SK-N-SH treated with all-trans-retinoic acid at 6 μM for 48 hours (cell line): ENCODE measurements at regions not wholly inside any gene's neighbourhood (a gene's known extent, or its start where the extent isn't known, plus 50 kb on each side); places are given as distances from the start of the nearest gene placed in this dataset.
"Not testable (repeated sequence)": the region's sequence is repeated elsewhere in the genome, so short reads cannot be mapped to it uniquely, and the experiment has no call there.

Source experiments
- ATAC-seq: fragments of 200-7000 bp; cut with Tn5 transposase; 3 replicates; pipeline ENCODE4 v1.9.1; 2020; ENCODE audit warnings: mild to moderate bottlenecking, moderate library complexity
- ARNTL ChIP-seq: fragments of 450-650 bp; formaldehyde crosslinking; IDR thresholded peaks from 2 replicates; pipeline ENCODE4 v1.5.0; 2020; ENCODE audit warnings: low read depth, mild to moderate bottlenecking, moderate library complexity, borderline replicate concordance
- BACH2 ChIP-seq: fragments of 250-450 bp; sonication (Bioruptor Pico); IDR thresholded peaks from 2 replicates; pipeline ENCODE4 v1.9.0; 2021; ENCODE audit warnings: mild to moderate bottlenecking, borderline replicate concordance
- CREB5 ChIP-seq: fragments of 250-450 bp; sonication (Bioruptor Pico); IDR thresholded peaks from 2 replicates; pipeline ENCODE4 v1.5.1; 2020; ENCODE audit warnings: low read depth, mild to moderate bottlenecking, moderate library complexity
- CSDC2 ChIP-seq: fragments of 250-450 bp; sonication (Bioruptor Pico); IDR thresholded peaks from 2 replicates; pipeline ENCODE4 v1.5.0; 2020; ENCODE audit warnings: mild to moderate bottlenecking, moderate library complexity
- ESRRG ChIP-seq: fragments of 250-450 bp; sonication (Bioruptor Pico); IDR thresholded peaks from 2 replicates; pipeline ENCODE4 v1.6.1; 2021; ENCODE audit warnings: mild to moderate bottlenecking
- GLIS3 ChIP-seq: fragments of 250-450 bp; sonication (Bioruptor Pico); IDR thresholded peaks from 2 replicates; pipeline ENCODE4 v1.5.0; 2020; ENCODE audit warnings: mild to moderate bottlenecking, moderate library complexity
- OSR1 ChIP-seq: fragments of 250-450 bp; sonication (Bioruptor Pico); IDR thresholded peaks from 2 replicates; pipeline ENCODE4 v1.8.0; 2022; ENCODE audit warnings: moderate library complexity, mild to moderate bottlenecking, inconsistent platforms
- PATZ1 ChIP-seq: fragments of 250-450 bp; sonication (Bioruptor Pico); IDR thresholded peaks from 2 replicates; pipeline ENCODE4 v1.8.0; 2020; ENCODE audit warnings: mild to moderate bottlenecking, moderate library complexity, borderline replicate concordance
- PPARA ChIP-seq: fragments of 250-450 bp; sonication (Bioruptor Pico); IDR thresholded peaks from 2 replicates; pipeline ENCODE4 v1.5.0; 2020; ENCODE audit warnings: mild to moderate bottlenecking, borderline replicate concordance
- RARB ChIP-seq: fragments of 250-450 bp; sonication (Bioruptor Pico); IDR thresholded peaks from 2 replicates; pipeline ENCODE4 v1.8.0; 2021; ENCODE audit warnings: mild to moderate bottlenecking, moderate library complexity
- SNAI2 ChIP-seq: fragments of 250-450 bp; sonication (Bioruptor Pico); IDR thresholded peaks from 2 replicates; pipeline ENCODE4 v1.5.0; 2020; ENCODE audit warnings: mild to moderate bottlenecking, moderate library complexity
- TCF4 ChIP-seq: fragments of 250-450 bp; sonication (Bioruptor Pico); IDR thresholded peaks from 2 replicates; pipeline ENCODE4 v1.8.0; 2021; ENCODE audit warnings: mild to moderate bottlenecking, moderate library complexity, borderline replicate concordance
- TOX ChIP-seq: fragments of 250-450 bp; sonication (Bioruptor Pico); IDR thresholded peaks from 2 replicates; pipeline ENCODE4 v1.8.0; 2021; ENCODE audit warnings: mild to moderate bottlenecking, moderate library complexity, borderline replicate concordance
- ZC3H10 ChIP-seq: fragments of 250-450 bp; sonication (Bioruptor Pico); IDR thresholded peaks from 2 replicates; pipeline ENCODE4 v1.5.1; 2021; ENCODE audit warnings: mild to moderate bottlenecking, moderate library complexity
- ZFP3 ChIP-seq: fragments of 250-450 bp; sonication (Bioruptor Pico); IDR thresholded peaks from 2 replicates; pipeline ENCODE4 v1.5.0; 2020; ENCODE audit warnings: mild to moderate bottlenecking, moderate library complexity
- ZFP30 ChIP-seq: fragments of 450-650 bp; formaldehyde crosslinking; IDR thresholded peaks from 2 replicates; pipeline ENCODE4 v1.5.0; 2022; ENCODE audit warnings: mild to moderate bottlenecking, moderate library complexity
- ZNF565 ChIP-seq: fragments of 450-650 bp; formaldehyde crosslinking; conservative IDR thresholded peaks from 2 replicates; pipeline ENCODE4 v1.5.0; 2020; ENCODE audit warnings: low read depth, mild to moderate bottlenecking, moderate library complexity
- ZNF70 ChIP-seq: fragments of 450-650 bp; formaldehyde crosslinking; IDR thresholded peaks from 2 replicates; pipeline ENCODE4 v1.5.0; 2020; ENCODE audit warnings: mild to moderate bottlenecking, moderate library complexity
- ZNF8 ChIP-seq: fragments of 450-650 bp; formaldehyde crosslinking; IDR thresholded peaks from 2 replicates; pipeline ENCODE4 v1.5.0; 2020; ENCODE audit warnings: mild to moderate bottlenecking, moderate library complexity
- TF ChIP-seq, protein P1 (sequence below): fragments of 250-450 bp; sonication (Bioruptor Pico); IDR thresholded peaks from 2 replicates; pipeline ENCODE4 v1.8.0; 2021; ENCODE audit warnings: low read depth, mild to moderate bottlenecking, moderate library complexity, borderline replicate concordance
- TF ChIP-seq, protein P2 (sequence below): fragments of 250-450 bp; sonication (Bioruptor Pico); IDR thresholded peaks from 2 replicates; pipeline ENCODE4 v1.5.1; 2021; ENCODE audit warnings: mild to moderate bottlenecking, moderate library complexity

DNA sequence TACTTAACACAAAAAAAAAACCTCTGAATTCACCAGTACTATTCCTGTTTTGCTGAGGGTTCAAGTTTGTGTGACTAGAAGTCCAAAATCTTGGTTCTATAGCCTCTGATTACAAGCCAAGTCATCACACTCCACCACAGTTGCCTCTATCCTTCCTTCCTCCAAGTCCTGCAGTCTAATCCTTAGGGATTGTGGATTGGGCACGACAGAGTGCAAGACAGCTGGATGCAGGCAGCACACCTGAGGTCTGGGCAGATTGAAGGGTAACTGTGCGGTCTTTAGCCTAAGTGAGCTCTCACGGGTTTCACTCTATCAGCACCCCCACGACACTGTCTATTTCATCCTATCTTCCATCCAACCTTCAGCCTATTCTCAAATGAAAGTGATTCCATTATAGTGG lies 299.4 kb upstream of the ID2 start (continued):
- TF ChIP-seq RARB (CRISPR knock-in tag), result no peak
- no peak for TF ChIP-seq PPARA (CRISPR knock-in tag)
- no peak for TF ChIP-seq ZNF70 (CRISPR knock-in tag)
- no peak for TF ChIP-seq ZFP30 (CRISPR knock-in tag)
- TF ChIP-seq ZC3H10, result no peak
- TF ChIP-seq ZFP3 (CRISPR knock-in tag), result no peak
- no peak for TF ChIP-seq PATZ1 (CRISPR knock-in tag)
- no peak for TF ChIP-seq ARNTL
- no peak for TF ChIP-seq TOX (CRISPR knock-in tag)

GRCh38 chr2:8386748-8387147 lies 295.1 kb upstream of the ID2 start:
- ATAC-seq, result not testable (repeated sequence)

DNA sequence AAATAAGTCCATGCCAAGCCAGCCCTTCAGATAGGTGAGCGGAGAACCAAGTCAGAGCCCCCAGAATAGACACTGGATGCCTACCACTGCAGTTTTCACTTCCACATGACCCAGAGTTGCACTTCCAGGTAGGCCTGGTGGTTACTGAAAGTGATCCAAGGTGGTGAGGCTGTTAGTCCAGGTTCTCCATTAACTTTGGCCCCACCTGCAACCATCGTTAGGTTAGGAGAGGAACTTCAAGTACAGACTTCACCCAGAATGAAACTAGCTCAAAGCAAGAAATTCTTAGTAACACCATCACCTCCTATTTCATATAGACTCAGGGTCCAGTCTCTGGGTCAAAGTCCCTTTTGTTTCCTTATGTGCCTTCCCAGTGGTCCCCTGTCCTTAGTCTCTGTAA lies 293.1 kb upstream of the ID2 start:
- TF ChIP-seq GLIS3 (no peak), ZC3H10 (no peak), RARB (CRISPR knock-in tag) (no peak), ZNF565 (CRISPR knock-in tag) (no peak), OSR1 (no peak), ZNF8 (no peak), ZFP3 (CRISPR knock-in tag) (no peak), BACH2 (CRISPR knock-in tag) (no peak), ARNTL (no peak), CSDC2 (no peak), PATZ1 (CRISPR knock-in tag) (no peak), CREB5 (CRISPR knock-in tag) (no peak), ESRRG (CRISPR knock-in tag) (no peak), PPARA (CRISPR knock-in tag) (no peak), SNAI2 (no peak), TCF4 (no peak), ZNF70 (CRISPR knock-in tag) (no peak)
- TF ChIP-seq, protein P1, sequence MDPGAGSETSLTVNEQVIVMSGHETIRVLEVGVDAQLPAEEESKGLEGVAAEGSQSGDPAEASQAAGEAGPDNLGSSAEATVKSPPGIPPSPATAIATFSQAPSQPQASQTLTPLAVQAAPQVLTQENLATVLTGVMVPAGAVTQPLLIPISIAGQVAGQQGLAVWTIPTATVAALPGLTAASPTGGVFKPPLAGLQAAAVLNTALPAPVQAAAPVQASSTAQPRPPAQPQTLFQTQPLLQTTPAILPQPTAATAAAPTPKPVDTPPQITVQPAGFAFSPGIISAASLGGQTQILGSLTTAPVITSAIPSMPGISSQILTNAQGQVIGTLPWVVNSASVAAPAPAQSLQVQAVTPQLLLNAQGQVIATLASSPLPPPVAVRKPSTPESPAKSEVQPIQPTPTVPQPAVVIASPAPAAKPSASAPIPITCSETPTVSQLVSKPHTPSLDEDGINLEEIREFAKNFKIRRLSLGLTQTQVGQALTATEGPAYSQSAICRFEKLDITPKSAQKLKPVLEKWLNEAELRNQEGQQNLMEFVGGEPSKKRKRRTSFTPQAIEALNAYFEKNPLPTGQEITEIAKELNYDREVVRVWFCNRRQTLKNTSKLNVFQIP (CRISPR knock-in tag), result no peak
- TF ChIP-seq, protein P2, sequence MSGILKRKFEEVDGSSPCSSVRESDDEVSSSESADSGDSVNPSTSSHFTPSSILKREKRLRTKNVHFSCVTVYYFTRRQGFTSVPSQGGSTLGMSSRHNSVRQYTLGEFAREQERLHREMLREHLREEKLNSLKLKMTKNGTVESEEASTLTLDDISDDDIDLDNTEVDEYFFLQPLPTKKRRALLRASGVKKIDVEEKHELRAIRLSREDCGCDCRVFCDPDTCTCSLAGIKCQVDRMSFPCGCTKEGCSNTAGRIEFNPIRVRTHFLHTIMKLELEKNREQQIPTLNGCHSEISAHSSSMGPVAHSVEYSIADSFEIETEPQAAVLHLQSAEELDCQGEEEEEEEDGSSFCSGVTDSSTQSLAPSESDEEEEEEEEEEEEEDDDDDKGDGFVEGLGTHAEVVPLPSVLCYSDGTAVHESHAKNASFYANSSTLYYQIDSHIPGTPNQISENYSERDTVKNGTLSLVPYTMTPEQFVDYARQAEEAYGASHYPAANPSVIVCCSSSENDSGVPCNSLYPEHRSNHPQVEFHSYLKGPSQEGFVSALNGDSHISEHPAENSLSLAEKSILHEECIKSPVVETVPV (CRISPR knock-in tag), result no peak
- no peak for ATAC-seq

DNA sequence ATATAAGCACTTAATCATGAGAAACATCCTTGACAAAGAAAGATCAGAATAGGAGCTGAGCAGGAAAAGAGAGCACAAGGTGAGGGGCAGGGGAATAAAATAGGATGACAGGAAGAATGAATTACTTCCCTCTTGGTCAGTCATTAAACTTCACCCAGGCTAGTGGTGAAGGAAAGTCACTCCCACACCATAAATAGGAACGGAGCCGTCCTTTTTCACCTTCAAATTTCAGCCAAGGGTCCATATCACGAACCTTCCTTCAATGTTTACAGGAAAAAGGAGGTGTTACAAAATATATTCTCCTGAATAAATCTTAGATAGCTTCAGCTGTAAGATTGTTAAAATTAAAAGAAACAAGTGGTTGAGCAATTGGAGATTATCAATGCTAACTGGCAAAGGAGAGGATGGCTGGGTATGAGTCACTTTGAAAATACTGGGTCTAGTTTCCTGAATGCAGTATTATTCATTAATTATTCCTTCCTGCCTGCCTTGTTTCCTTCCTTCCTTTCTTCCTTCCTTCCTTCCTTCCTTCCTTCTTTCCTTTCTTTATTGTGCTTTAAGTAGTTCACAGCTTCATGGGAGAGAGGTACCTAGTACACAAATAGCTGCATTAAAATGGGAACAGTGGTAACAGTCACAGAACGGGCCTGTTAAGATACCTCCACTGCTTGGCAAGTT lies 292.3 kb upstream of the ID2 start:
- ATAC-seq, result peak; percentile 70

More for the DNA sequence above, 292.3 kb upstream of the ID2 start:
- no peak for TF ChIP-seq ZNF565 (CRISPR knock-in tag)
- TF ChIP-seq CSDC2, result no peak
- no peak for TF ChIP-seq SNAI2
- TF ChIP-seq PPARA (CRISPR knock-in tag), result no peak
- no peak for TF ChIP-seq ZFP3 (CRISPR knock-in tag)
- TF ChIP-seq PATZ1 (CRISPR knock-in tag), result no peak
- TF ChIP-seq ZC3H10, result no peak
- no peak for TF ChIP-seq CREB5 (CRISPR knock-in tag)
- no peak for TF ChIP-seq ZNF8
- TF ChIP-seq, all 23 proteins: peak for 0
